Limb (tissue), 2 donors: ENCODE measurements at regions not wholly inside any gene's neighbourhood (a gene's known extent, or its start where the extent isn't known, plus 50 kb on each side); places are given as distances from the start of the nearest gene placed in this dataset.

Experiments
- DNase-seq, 2 donors: peaks; one replicate each; pipeline ENCODE4 v3.0.0-alpha.2; 2016; ENCODE audit errors: extremely low spot score in 2 of 2

GRCh38 chr16:26281381-26282110 lies 589.8 kb downstream of the HS3ST4 start:
- no peak for DNase-seq

GRCh38 chr16:26295625-26296304 lies 604.0 kb downstream of the HS3ST4 start:
- no peak for DNase-seq

- no peak for DNase-seq
Measured at GRCh38 chr16:26301516-26301915, 609.8 kb downstream of the HS3ST4 start.

- peak in 1 of 2 donors; percentile 31 for DNase-seq
Measured at GRCh38 chr16:26316683-26317464, 625.1 kb downstream of the HS3ST4 start.

GRCh38 chr16:26317885-26318284 lies 626.1 kb downstream of the HS3ST4 start:
- DNase-seq = no peak

- DNase-seq = no peak
Measured at GRCh38 chr16:26330654-26331053, 638.9 kb downstream of the HS3ST4 start.

- no peak for DNase-seq
Measured at GRCh38 chr16:26334218-26335111, 642.7 kb downstream of the HS3ST4 start.

- no peak for DNase-seq
Measured at GRCh38 chr16:26335236-26335853, 643.6 kb downstream of the HS3ST4 start.

GRCh38 chr16:26342621-26343020 lies 650.9 kb downstream of the HS3ST4 start:
- DNase-seq = no peak

- no peak for DNase-seq
Measured at GRCh38 chr16:26344240-26344776, 652.5 kb downstream of the HS3ST4 start.

- DNase-seq = no peak
Measured at GRCh38 chr16:26344976-26345375, 653.2 kb downstream of the HS3ST4 start.

GRCh38 chr16:26345966-26346365 lies 654.2 kb downstream of the HS3ST4 start:
- DNase-seq = no peak

- DNase-seq = no peak
Measured at GRCh38 chr16:26348095-26348494, 656.3 kb downstream of the HS3ST4 start.

- no peak for DNase-seq
Measured at GRCh38 chr16:26360867-26361266, 669.1 kb downstream of the HS3ST4 start.

- DNase-seq = no peak
Measured at GRCh38 chr16:26363581-26363980, 671.8 kb downstream of the HS3ST4 start.

GRCh38 chr16:26365161-26365940 lies 673.6 kb downstream of the HS3ST4 start:
- peak in 1 of 2 donors; percentile 35 for DNase-seq

GRCh38 chr16:26371349-26371869 lies 679.6 kb downstream of the HS3ST4 start:
- no peak for DNase-seq

- no peak for DNase-seq
Measured at GRCh38 chr16:26374279-26374925, 682.6 kb downstream of the HS3ST4 start.

- no peak for DNase-seq
Measured at GRCh38 chr16:26382586-26382985, 684.1 kb upstream of the C16orf82 start.
